NK-92 (cell line): ENCODE measurements at regions not wholly inside any gene's neighbourhood (a gene's known extent, or its start where the extent isn't known, plus 50 kb on each side); places are given as distances from the start of the nearest gene placed in this dataset.
"Not testable (repeated sequence)": the region's sequence is repeated elsewhere in the genome, so short reads cannot be mapped to it uniquely, and the experiment has no call there.

Experiments
- DNase-seq: peaks from one replicate; lab custom pipeline; 2025; ENCODE audit not compliant: unreplicated experiment; lab: John Stamatoyannopoulos, UW

- DNase-seq: no peak
Measured at GRCh38 chr12:14207905-14208551, 157.5 kb upstream of the ATF7IP start.

DNA sequence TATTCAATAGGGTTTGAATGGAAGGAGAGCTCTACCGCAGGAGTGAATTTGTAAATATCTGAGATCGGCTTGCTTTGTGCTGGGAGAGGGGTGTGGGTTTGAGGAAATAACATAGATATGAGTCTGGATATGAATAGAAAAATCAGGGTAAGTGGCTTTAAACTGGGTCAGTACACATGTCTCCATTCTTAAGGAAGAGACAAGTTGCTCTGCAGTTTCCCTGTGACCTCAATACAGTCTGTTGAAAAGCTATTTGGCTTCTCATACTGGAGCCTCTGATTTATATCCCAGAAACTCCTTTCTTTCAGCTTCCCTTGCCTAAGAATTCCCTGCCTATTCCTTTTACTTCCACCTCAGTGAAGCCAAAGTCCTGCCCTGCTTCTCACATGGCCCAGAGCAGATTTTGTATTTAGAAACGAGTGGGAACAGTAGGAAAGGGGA, 153.5 kb upstream of the ATF7IP start:
- no peak for DNase-seq

DNA sequence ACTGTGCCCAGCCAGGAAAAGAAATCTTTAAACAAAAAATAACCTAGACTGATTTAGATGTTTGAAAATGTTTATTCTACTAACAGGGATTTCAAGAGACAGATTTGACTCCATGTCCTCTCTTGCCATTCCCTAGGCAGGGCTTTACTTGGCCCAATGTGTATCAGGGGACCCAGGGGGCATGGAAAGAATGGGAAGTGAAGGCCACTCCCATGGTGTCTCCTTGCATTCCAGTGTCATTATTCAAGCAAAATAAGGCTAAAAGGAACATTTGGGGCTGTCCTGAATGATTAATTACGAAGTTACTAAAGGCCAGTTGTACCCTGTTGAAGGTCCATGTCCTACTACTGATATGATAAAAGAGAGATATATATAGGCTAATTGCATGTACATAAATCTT, 151.9 kb upstream of the ATF7IP start:
- DNase-seq: no peak

GRCh38 chr12:14214495-14214894, 151.0 kb upstream of the ATF7IP start:
- DNase-seq: no peak

- not testable (repeated sequence) for DNase-seq
Measured at GRCh38 chr12:14215949-14216348, 149.5 kb upstream of the ATF7IP start.

DNA sequence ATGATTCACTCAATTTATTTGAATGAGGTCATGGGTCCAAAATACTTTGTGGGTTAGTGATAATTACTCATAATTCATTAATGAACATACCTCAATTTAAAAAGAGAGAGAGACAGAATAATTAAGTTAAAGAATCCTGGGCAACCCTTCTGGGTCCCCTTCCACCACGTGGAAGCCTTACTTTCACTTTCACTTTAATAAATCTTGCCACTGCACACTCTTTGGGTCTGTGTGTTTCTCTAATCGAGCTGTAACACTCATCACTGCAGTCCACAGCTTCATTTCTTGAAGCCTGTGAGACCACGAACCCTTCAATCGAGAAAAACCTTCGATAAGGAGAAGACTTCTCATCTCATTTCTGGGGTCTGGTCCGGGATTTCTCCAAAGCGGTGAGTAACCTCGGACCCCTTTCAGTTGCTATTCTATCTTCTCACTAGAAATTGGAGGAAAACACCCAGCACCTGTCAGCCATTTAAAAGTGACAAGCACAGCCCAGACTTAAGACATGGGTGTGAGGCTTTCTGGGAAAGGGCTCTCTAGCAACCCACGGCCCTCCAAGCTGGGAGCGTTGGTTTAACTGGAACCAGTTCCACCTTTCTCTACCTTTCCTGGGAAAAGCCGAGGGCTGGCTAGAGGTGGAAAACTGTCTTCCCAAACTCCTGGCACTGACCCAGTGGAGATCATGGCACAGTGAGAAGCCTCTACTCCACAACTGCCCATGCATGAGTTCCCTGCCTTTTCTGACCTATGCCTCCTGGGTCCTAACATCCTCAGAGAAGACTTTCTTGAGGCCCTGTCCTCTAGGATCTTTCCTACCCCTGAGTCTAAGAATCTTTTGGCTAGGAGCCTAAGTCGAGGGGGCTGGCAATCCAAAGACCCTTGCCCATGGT, 148.8 kb upstream of the ATF7IP start:
- no peak for DNase-seq

- no peak for DNase-seq
Measured at GRCh38 chr12:14219156-14219555, 146.3 kb upstream of the ATF7IP start.

- not testable (repeated sequence) for DNase-seq
Measured at GRCh38 chr12:14219670-14220069, 145.8 kb upstream of the ATF7IP start.

- DNase-seq: no peak
Measured at GRCh38 chr12:14225064-14225463, 140.4 kb upstream of the ATF7IP start.

DNA sequence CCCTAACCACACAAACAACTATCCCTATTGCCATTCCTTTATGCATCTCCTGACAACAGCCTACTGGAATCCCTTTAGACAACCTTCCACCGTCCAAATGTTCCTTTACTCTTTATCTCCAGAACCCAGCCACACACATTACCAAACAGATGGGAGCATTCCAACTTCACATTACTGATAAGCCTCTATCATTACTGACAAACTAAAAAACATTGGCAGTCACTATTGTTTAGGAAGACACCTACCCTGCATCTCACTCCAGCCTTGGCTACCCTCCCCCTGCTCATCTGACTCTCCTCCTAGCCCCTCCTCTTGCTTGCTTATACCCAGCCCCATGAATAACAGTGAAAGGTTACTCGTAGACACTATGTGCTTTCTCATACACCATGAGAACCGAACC, 130.3 kb upstream of the ATF7IP start:
- not testable (repeated sequence) for DNase-seq

GRCh38 chr12:14236641-14237040, 128.8 kb upstream of the ATF7IP start:
- DNase-seq: not testable (repeated sequence)

DNA sequence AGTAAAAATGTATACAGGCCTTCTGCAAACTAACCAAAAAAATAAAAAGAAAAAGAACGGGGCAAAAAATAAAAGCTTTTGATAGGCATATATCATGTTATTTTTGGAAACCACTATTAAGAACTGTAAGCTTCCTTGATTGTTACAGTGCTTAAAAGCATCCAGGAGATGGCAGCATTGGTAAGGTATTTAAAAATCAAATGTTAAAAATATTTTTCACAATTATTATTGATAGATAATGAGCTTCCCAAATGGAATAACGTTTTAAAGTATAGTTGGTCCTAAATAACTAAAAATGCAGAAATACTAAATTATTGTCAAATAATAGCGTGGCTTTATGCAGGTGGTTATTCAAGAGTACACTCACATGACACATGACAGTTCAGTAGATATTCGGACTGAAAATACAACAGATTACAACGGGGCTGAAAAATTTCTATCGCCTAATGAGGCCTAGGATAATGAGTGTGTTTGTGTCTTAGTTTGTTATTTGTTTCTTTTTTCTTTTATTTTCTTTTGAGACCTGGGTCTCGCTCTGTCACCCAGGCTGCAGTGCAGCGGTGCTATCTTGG, 127.2 kb upstream of the ATF7IP start:
- DNase-seq: no peak

DNA sequence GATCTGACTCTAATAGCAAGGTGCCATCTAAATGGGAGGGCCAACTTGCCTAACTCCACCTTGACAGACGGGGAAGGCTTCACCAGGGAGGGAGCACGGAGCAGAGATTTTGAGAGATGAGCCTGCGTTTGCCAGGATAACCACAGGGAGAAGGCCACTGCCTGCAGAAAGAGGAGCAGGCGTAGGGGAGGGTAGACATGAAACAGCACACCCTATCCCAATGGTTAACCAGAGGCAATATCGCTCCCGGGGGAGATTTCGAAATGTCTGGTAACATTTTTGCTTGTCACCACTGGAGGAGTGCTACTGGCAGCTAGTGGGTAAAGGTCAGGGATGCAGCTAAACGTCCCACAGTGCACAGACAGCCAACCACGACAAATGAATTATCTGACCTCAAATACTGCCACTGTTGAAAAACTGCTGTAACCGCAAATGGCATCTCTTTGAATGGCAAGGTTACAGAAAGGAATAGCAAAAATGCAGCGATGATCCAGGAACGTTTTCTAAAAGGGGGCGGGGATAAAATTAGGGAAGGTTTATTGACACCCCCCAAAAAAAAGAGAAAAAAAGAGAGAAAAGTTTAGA, 126.0 kb upstream of the ATF7IP start:
- DNase-seq: no peak

- no peak for DNase-seq
Measured at GRCh38 chr12:14239935-14240872, 125.3 kb upstream of the ATF7IP start.

- no peak for DNase-seq
Measured at GRCh38 chr12:14240873-14241220, 124.6 kb upstream of the ATF7IP start.

GRCh38 chr12:14242825-14243224, 122.7 kb upstream of the ATF7IP start:
- DNase-seq: not testable (repeated sequence)

GRCh38 chr12:14243941-14244340, 121.5 kb upstream of the ATF7IP start:
- DNase-seq: no peak

- no peak for DNase-seq
Measured at GRCh38 chr12:14244876-14245669, 120.4 kb upstream of the ATF7IP start.

DNA sequence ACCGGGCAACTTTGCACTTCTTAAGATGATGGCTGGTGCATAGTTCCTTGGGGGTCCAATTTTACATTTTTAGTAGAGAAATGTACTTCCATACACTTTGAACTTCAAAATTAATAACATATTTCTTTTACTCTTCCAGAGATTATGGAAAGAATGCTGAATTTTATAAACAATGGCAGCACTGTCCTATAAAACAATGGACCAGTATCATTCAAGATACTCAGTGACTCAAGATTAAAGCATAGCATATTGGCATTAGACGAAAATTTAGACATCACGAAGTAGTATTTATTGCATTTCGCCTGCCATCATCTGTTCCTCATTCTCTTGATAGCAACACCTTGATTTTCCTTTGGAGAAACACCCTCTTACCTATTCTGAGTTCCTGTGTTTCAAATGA, 118.3 kb upstream of the ATF7IP start:
- no peak for DNase-seq

- DNase-seq: no peak
Measured at GRCh38 chr12:14249368-14249767, 116.1 kb upstream of the ATF7IP start.
